GM21360 (cell line): ENCODE measurements at regions not wholly inside any gene's neighbourhood (a gene's known extent, or its start where the extent isn't known, plus 50 kb on each side); places are given as distances from the start of the nearest gene placed in this dataset.

Experiments used
- ATAC-seq: cut with Tn5 transposase; IDR thresholded peaks from one replicate; pipeline ENCODE4 v1.9.1; 2021; ENCODE audit warnings: mild to moderate bottlenecking, moderate library complexity; ENCODE audit not compliant: unreplicated experiment

DNA sequence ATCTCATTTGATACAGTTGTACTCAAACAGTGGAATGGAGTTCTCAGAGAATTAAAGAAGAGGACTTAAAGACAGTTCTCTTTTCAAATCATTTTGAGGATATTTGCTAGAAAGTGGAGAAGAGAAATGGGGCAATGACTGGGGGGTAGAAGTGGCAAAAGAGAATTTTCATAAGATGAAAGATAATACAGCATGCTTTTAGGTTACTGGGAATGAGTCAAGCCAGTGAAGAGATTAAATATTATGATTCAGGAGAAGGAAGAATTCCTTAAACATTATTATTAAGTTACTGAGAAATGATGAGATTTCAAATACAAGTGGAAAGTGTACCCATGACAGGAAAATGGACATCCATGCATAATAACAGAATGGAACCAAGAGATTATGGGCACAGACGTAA lies 219.0 kb upstream of the DKK2 start:
- ATAC-seq = no peak

DNA sequence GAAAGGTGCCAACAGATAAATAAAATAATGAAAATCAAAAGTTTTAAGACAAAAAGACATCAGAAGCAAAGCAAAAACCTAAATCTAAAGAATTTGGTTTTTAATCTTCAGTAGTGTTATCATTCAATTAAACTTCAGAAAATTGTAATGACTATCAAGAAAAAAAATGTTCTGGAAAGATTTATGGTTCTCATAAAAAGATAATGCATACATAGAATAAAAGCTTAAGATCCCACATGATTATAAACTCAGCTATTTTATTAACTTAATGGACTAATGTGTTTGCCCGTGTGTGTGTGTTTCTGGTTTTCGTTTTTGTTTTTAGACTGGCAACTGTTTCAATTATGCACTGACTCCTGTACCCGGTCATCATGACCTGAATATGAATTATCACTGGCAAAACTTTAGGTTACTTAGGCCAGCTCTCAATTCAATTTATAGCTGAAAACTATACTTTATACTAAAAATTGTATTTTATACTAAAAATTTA lies 217.5 kb upstream of the DKK2 start:
- ATAC-seq = no peak

DNA sequence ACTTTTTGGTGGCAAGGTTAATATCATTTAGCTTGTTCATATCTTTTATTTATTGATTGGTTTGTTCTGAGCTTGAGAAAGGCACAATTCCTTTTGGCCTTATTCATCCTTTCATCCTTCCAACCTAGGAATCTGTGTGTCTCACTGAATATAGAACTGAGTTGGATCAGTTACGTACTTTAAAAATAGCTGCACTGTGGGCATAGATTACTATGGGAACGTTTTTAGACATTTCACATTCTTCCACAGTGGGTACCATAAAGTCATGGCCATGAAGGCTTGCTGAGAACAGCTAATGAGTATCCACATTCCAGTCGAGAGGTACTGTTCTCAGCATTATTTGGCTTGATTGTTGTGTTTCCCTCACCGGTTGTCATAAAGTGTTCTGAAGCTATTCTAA lies 217.0 kb upstream of the DKK2 start:
- no peak for ATAC-seq

DNA sequence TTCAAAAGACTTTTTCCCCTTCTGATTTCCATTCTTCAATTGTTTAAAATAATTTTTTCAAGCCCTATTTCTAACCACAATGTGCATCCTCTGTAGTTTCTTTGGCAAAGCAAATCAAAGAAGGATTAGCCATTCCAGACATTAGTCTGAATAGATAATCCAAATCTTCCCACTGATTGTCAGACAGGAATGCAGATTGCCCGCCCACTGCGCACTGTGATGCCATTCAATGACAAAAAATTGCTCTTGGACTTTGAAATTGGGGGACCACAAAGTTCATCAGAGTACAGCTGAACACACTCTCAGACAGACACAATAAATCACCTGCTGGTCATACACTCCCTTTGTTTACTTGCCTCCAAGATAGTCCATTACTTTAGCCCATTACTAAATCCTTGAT lies 216.5 kb upstream of the DKK2 start:
- no peak for ATAC-seq

DNA sequence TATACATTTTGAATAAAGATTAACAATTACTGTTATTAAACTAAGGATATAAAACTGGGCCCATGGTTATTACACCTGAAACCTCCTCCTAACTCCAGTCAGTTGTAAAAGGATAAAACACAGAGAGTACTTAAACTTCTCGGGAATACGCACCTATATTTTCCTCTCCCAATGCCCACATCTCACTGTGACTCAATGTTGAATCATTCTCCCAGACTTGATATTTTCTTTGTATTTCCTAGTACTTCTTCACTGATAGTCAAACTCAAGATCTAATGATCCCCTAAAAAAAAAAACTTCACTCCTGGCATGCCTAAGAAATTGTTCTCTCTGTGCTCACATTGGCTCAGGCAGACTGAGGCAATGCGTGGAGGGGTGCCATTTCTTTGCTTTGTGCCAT lies 212.5 kb upstream of the DKK2 start:
- no peak for ATAC-seq

DNA sequence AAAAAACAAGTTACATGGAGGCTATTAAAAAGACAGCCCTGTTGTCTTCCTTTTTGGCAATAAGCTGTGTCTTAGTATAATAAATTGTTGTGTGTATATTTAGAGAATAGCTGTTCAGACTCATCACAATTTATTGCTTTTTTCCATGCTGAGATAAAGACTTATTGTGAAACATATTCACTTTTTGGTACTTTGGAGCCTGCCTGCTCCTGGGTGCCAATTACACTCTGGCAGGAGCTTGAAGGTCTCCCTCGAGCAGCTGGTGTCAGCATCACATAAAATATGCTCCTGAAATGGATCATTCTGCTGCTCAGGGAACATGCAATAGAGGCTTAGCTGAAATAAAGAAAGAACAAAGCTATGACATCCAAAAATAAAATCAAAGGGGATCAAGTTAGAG lies 211.6 kb upstream of the DKK2 start:
- ATAC-seq = no peak

DNA sequence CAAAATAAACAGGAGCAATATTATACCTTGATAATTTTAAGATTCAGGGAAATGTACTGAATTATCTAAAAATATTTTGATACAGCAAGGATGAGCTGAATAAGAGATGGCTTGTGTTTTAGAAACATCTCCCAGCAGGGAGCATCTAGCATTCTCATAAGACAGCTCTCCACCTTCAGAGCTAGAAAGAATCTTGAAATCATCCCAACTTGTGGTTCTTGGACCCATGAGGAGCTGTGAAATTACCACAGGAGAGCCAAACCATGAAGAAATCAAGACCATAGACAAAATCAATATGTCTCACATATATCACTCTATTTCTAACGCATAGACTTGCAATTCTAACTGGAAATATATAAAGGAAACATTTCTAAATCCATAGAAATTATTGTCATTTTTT lies 210.6 kb upstream of the DKK2 start:
- no peak for ATAC-seq

DNA sequence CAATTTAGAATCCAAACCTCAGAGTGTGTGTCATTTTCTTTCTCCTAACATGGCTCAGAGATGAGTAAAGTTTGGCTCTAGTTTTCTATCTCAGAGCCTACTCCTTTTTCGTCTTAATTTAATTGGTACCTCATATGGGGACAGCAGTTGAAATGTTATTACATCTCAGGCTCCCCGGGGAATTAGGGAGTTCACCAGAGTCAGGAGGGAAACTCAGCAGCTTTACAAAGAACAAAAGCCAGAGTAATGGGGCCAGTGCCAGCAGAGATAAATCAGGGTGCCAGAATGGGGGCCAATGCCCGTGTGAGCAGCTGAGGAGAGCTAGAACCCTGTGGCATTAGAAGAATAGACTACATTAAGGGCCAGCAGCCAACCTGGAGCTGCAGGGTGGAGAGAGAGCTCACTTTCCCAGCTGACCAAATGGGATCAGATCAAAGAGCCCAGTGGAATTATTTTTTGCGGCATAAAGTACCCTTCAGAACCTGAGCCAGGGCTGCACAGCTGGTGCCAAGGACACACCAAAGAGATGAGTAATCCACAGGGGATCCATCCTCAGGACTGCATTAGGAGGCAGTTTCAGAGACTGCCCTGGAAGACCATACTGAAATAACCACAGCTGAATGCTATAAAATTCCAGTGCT lies 207.1 kb upstream of the DKK2 start:
- ATAC-seq = no peak

DNA sequence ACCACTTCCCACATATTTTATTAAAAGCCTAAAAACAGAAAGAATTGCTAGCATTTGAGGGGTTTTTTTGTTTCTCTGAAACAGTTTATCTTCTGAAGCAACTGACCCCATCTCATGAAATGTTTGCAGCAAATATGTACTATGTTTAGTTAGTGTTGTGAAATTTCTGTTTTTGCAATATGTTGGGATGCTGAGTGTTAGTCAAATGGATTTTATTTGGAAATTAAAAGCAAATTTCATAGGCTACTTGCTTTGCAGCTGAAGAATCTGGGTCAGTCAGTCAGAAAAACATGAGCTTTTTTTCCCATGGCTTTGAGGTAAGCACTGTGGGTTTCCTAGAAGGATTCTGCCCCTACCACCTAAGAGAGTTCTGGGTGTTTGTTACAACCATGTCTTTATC lies 184.9 kb upstream of the DKK2 start:
- no peak for ATAC-seq

DNA sequence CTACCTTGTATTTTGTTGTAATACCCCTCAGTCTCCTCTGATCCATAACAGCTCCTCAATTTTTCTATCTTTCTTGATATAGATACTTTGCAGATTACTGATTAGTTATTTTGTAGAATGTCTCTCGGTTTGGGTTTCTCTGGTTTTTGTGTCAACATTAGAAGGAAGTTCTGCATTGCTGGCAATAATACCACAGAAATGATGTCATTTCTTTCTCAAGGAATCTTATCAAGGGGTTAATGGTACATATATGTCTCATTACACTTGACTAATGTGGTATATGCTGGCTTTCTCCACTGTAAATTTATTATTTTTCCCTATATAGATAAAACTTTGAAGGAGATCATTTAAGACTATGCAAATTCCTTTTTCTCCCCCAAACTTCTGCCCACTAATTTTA lies 183.6 kb upstream of the DKK2 start:
- no peak for ATAC-seq

DNA sequence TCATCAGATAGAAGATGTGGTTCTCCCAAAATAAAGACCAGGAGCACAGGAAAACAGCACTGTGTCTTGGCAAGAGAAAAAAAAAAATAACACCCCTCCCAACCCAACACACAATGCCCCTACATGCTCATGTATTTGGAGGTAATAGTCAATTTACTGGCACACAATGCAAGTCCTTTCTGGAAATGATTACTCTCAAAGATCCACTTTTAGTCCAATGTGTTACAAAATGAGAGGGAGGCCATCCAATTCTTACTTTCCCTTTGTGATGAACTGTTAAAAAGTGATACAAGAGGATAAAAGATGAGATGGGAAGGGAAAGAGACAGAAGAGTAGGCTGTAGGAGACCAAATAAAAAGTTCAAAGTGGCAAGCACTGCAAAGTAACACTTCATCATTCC lies 180.3 kb upstream of the DKK2 start:
- ATAC-seq = no peak

DNA sequence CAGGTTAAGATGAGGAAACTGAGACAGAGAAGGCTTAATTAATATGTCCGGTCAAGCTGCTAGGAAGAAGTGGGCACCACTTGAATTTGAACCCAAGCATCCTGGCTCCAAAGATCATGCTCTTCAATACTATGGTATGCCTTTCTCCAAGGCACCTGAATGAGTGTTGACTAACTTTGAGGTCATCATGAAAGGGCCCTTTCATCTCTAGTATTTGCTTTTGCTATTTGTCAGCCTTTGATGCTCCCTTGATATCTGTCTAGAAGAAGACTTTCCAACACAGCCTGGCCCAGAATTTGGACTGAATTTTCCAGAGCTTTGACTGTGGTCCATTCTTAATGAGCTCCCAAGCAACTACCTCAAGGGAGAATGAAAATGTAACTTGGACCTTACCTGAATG lies 179.1 kb upstream of the DKK2 start:
- ATAC-seq = no peak

DNA sequence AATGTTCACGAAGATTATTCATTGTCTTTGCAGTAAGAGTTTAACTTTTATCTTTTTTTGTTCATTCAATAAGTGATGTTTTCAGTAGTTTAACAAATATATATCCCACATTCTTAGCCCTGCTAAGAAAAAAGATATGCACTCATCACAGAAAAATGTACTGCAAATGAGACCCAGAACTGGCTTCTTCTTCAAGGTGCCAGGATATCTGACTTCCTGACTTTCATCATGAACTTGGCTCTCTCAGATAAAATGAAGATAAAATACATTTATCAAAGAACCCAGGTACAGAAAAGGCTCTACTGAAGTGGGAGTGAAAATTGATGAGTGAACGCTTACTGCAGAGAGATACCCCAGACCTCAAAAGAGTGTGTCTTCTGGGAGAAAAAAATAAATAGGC lies 177.8 kb upstream of the DKK2 start:
- no peak for ATAC-seq

DNA sequence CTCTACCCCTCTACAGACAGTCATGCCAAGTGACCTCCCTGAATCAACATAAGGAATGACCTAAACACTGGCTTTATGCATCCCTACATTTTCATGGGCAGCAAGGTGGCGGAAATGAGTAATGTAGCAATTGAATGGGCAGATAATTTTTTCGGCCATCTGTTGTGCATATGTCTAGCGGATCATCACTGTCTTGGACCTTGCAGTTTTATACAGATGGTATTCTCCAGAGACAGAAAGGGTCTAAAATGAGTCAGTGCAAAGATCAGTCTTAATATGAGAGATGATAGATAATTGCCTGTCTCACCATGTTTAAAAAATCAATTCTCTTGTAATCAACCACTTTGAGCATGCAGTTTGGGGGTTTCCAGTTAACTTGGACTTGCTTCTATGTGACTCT lies 177.3 kb upstream of the DKK2 start:
- no peak for ATAC-seq

DNA sequence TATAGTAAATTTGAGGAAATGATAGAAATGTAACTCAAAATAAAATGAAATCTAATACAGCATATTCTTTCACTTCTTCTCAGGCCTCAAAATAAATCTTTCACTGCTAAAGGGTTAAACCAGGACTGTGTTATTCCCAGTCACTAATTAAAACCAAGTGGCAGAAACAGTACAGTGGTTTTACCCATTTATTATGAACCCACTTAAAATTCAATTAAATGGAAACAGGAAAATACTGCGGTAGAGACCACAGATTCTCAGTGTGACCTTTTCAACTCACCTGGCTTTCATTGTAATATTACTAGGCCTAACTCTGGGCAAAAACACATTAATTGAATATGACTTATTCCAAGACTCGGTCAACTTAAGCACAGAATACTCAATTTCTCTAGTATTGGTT lies 176.5 kb upstream of the DKK2 start:
- no peak for ATAC-seq

DNA sequence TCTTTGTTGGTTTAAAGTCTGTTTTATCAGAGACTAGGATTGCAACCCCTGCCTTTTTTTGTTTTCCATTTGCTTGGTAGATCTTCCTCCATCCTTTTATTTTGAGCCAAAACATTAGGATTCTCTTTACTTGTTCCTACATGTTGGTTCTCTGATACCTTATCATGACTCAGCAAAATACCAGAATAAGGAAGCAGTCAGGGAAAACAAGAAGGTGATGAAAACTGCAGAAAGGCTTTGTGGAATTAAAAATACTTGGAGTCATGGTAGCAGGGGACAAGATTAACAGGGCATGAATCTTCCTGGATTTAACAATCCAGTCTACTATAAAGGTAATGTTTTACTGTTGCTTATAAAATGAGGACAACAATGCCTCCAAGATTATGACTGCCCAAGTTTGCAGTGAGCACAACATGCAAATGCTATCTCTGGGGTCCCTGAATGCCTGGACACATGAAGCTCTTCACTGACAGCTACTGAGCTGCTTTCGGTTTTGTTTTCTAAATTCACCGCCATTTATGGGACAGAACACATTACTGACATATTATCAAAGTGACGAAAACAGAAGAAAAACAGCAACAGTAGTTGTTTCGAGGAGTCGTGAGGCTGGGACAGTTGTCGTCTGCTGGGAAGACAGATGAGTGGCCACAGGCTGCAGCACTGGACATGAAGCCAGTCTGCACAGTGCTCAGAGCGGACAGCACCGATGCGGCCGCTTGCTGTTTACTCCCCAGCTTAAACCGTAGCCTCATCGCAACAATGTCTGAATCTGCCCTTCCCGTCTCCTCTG lies 174.5 kb upstream of the DKK2 start:
- no peak for ATAC-seq

DNA sequence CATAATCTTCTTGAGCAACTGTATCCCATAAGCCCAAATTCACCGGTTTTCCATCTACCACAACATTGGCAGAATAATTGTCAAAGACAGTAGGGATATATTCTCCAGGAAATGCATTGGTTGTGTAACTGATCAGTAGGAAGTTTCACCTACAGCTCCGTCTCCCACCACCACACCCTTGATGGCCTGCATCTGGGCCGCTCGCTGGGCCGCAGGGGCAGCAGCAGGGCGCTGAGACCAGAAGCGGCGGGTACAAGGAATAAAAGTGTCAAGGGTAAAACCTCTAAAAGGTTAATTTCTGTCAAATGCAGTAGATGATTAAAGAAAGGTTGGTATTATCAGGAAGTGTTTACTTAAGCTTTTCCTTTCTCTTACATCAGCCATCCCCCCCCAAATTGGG lies 167.6 kb upstream of the DKK2 start:
- no peak for ATAC-seq

DNA sequence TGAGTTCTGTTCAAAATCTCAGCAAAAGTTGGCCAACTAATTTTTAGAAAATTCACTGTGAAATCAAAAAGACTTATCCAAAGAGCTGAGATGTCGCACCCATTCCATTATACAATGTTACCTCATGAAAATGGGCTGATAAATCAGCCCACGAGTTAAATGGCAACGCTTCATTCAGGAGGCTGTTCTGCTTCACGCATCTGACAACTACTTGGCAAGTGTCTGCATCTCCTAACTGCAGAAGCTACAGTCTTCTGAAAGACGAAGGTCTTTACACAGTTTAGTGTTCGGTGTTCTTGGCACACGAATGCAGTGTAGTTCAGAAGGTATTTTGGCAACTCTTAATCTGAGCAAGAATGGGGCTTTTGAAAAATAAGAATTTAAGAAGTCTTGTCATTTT lies 166.6 kb upstream of the DKK2 start:
- ATAC-seq = no peak

DNA sequence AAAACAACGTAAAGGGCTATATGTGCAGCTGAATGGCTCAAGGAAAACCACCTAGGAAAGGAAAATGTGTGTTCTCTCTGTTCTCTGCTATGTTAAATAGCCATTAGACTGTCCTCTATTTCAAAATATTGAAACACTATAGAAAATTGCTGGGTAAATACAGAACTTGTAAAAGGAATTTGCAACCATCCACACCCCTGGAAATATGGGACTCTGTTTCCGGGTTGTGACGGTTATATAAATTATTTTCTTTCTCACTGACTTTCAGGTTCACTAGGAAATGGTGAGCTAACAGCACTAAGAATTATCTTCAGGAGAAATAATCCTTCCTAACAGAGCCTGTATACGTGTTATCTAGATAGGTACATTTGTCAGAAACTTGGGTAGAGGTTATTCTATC lies 161.0 kb upstream of the DKK2 start:
- no peak for ATAC-seq

DNA sequence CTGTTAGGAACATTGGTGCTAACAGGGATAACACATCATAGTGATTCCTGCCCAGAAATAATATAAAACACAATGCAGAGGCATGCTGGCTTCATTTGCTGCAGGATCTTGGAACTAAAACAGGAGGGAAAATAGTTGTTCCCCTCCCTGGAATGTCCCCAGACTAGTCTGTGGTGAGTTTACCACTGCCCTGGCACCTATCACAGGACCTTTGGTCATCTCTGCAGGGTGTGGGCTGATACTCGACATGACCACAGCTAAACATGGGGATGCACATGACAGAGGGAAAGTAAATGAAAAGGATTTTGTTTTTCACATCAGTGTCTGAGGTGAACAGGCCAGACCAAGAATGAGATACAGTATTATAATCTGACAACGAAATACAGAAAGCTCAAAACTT lies 160.2 kb upstream of the DKK2 start:
- no peak for ATAC-seq

DNA sequence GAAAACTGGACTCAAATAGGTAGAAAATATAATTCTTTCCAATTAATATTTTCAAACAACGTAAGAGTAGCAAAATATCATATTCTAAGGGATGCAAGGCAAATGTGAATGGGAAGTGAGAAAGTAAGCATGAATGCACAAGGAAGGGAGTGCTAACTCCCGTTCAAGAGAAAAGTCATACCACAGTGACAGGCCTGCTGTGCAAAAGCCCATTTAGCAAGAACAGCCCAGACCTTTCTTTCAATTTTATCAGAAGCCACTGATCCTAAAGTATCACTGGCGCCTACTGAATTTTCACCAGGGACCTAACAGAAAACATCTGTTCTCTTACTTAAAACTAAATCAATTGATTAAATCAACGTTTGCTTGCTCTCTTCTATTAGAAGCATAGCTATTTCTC lies 157.9 kb upstream of the DKK2 start:
- ATAC-seq = no peak

DNA sequence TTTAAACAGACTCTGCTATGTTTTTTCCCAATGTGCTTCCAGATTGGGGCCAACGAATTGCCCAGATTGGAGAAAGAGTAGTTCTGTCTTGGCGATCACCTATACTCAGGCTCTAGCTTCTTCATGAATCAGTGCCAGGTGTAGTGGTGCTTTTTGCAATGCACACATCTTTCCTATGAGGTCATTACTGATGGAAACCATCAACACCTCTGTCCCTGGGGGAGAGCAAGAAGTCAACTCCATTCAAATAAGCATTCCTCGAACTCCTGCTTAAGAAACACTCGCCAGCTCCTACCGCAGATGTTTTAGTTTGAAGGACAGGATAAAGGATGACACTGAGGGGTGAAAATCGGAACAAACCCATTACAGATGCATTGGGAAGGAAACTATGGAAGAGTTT lies 156.5 kb upstream of the DKK2 start:
- no peak for ATAC-seq

DNA sequence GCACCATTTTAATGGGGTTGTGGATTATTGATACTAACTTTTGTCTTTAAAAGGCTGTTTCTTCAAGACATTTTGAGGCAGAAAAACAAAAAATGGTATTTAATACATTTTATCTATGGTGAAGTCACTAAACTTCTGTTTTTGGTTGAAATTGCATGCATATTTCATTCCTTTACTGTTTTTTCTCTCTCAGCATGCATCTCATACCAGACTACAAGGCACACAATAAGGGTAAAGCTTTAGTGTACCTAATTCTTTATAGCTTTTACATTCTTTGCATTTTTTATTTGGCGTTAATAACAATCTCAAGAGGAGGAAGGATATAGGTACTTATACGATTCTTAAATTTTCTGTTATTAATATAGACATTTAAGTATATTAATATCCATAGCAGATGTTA lies 151.0 kb upstream of the DKK2 start:
- ATAC-seq = no peak
